ELR (cell line): ENCODE measurements at regions not wholly inside any gene's neighbourhood (a gene's known extent, or its start where the extent isn't known, plus 50 kb on each side); places are given as distances from the start of the nearest gene placed in this dataset.

Source experiments
- DNase-seq: peaks from one replicate; pipeline ENCODE4 v3.0.0-alpha.2; 2015; ENCODE audit warnings: low read depth

GRCh38 chr7:26513948-26514347 lies 222.3 kb downstream of the SNX10 start:
- no peak for DNase-seq

DNA sequence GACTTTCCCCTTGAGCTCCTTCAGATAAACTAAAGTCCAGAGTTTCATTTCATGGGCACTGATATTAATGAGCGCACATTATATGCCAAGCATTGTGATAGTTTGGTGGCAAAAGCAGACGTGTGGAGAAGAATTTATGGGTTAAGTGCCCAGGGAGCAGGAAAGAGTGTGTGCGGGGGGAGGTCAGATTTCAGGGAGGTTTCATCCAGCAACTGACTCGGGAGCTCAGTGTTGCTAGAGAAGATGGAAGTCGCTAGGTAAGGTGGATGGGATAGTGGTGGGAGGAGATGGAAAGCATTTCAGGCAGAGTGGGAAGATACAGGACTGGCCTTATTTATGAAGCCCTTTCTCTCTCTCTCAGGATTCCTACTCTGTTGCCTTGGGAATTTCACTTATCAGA lies 223.0 kb downstream of the SNX10 start:
- DNase-seq, result no peak

- DNase-seq, result no peak
Observed at GRCh38 chr7:26515314-26515842, 223.7 kb downstream of the SNX10 start.

GRCh38 chr7:26520483-26520882 lies 228.8 kb downstream of the SNX10 start:
- no peak for DNase-seq

DNA sequence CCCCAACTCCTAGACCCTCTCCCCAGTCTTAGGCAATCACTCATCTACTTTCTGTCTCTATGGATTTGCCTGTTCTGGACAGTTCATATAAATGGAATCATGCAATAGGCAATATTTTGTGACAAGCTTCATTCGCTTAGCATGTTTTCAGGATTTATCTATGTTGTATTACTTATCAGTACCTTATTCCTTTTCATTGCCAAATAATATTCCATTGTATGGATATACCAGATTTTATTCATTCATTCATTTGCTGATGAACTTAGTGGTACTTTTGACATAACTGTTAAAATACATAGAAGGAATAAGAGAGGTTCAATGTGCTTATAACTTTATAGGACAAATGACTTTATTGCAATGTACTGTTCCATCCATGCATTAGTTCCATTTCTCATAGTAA lies 231.0 kb downstream of the SNX10 start:
- no peak for DNase-seq

DNA sequence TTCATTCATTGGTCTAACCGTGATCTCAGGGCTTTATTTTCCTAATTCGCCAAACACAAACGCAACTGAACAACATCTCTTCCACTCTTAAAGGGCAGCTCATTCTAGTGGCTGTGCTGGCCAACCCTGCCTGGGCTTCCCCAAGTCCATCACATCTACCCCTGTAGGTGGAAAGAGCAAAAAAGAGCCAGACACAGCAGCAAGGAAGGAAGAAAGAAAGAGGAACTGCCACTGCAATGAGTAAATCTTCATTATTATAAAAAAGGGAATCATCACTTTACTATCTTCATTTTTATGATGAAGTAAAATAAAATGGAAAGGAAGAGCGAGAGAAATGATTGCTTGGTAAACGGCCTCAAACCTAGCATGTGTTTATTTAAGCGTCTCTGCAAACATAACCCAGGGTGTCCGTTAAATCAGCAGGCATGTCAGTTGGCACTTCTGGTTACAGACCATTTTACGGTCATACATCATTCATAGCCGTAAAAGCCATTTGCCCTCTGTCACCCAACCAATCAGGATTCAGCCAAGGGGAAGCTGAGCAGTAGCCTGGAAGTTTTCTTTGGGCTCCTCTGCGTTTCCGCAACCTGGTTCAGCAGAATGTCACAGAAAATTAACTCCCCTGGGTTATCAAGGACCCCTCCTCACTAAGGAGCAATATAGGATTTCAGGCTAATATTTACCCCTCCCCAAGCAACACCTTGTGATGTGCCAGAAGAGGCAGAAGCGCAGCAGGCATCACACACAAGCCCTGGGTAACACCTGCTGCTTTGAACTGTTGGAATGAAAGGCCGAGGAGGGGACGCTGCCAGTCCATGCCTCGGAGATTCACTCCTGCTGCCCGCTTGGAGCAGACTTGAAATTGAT lies 234.0 kb downstream of the SNX10 start:
- DNase-seq, result no peak

GRCh38 chr7:26526265-26526587 lies 234.6 kb downstream of the SNX10 start:
- DNase-seq, result no peak

DNA sequence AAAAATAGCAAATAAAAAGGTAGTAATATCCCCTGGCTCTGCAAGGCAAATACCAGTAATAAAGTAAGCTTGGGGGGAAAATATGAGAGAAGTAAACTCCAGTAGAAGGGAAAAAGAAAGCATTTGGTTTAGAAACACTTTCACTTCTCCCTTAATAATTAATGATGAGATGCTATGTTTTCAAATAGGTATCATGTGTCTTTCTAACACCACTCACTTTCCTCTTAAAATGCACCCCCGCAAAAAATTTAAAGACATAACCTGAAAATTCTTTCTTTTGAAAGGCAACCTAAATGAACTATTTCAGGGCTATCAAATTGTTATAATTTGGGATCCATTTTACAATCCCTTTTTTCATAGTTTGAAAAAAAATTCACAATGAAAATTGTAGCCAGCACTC lies 240.3 kb downstream of the SNX10 start:
- no peak for DNase-seq

GRCh38 chr7:26532471-26532870 lies 240.8 kb downstream of the SNX10 start:
- no peak for DNase-seq

- no peak for DNase-seq
Observed at GRCh38 chr7:26533217-26533616, 241.6 kb downstream of the SNX10 start.

DNA sequence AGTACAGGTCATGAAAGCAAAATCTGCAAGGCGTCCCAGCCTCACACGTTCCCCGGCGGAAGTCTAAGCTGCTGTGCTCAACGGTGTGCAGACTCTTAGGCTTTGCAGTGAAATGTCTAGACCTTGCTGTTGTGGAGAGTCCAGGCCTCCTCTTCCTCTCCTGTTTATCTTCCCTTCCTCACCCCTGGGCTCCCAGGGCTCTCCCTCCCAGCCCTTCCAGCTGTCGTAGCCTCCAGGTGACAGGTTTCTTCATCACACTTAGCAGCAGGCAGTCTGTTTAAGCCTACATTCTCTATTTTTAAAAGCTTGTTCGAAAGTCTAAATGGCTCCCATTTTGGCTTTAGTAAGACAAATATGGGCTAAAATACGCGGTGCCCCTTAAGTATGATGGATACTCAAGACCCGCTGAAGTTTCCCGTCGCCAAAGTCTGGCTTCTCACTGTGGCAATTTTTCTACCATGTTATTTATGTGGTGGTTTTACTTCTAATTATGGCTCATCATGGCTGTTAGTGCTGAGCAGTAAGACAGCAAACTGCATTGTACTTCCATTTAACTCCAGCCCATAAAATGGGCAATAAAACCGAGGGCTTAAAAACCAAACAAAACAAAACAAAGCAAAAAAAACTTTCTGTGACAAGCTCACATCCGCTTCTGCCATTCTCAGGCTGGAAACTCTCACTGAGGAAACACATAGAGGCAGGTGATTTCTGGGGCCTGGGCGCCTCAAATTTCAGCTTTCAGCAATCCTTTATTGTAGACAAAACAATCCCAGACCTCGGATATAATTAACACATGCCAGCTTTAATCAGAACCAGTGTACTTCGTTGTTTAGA lies 243.2 kb downstream of the SNX10 start:
- no peak for DNase-seq

DNA sequence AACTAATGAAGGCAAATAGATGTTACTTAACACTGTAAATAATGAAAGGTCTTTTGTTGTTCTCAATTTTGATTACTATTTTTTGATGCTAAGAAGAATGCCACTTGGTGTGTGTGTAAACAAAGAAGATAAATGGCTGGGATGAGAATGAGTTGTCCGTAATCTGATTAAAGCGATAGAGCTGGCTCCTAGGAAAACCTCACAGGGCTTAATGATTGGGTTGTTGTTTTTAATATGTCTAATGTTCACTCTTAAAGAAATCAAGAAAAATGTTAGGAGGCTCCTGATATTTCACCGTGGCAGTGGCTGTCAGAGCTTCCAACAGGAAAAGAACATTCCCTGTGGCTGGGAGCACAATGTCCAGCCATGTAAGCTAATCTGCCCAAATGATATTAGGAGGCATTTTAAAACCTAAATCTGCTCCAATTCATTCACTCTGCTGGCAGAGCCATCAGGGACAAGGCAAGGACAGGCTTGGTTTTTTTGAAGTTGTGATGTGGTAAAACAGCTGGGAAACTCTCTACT lies 243.9 kb downstream of the SNX10 start:
- DNase-seq, result no peak

DNA sequence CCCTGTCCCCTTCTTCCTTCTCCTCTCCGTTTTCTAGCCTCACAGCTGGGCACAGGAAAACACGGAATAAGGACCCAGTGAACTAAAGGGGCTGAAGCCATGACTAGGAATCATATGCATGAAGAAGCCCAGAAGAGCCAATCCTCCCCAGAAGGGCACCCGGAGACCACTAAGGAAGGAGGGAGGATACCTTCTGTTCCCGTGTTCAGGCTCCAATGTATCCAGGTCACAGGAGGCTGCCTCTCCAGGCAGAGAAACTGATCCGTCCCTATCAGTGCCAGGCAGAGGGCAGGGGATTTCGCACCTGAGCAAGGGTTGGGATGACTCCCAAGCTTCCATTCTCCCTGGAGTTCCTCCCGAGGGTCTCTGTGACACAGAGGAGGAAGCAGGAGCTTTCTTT lies 246.6 kb downstream of the SNX10 start:
- DNase-seq, result no peak

DNA sequence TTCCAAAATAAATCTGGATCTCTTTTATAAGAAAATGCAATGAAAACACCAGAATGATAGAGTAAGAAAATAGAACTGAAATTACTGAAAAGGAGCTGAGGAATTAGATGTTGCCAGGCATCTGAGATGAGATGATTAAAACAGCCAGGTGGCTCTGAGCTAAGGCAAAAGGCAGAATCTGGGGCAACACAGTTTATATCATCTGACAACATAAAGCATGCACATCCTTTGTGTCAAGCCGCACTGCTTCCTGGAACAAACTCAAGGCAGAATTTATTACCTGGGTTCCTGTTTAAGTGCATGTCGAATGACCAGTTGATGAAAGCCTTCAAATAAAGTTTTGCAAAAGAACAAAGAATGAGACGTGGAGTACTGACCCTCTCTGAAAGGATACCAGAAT lies 247.0 kb downstream of the SNX10 start:
- no peak for DNase-seq

GRCh38 chr7:26543340-26543739 lies 251.7 kb downstream of the SNX10 start:
- no peak for DNase-seq

- no peak for DNase-seq
Observed at GRCh38 chr7:26543951-26544350, 252.3 kb downstream of the SNX10 start.

DNA sequence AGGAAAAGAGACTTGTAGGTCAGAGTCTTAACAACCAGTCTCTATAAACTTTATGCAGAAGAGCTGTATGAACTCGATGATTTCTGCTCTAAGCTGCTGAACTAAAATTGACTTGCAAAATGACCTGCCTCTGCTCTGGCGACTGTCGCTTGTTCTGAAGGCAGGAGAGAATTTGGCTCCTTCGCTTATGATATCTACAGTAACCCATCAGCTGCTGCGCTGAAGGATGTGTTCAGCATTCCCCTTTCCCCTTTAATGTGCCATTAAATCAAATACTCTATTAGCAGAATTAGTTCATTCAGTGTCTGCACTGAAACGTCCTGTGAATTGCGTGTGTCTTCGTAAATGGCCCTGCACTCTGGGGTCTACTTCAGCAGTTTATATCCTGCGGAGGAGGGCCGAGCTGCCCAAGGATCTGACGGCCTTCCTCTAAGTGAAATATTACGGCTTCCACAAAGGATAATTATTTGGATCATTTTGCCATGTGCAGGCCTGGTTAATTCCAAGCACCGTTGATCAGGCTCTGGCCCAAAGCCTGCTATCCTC lies 254.9 kb downstream of the SNX10 start:
- DNase-seq, result no peak

DNA sequence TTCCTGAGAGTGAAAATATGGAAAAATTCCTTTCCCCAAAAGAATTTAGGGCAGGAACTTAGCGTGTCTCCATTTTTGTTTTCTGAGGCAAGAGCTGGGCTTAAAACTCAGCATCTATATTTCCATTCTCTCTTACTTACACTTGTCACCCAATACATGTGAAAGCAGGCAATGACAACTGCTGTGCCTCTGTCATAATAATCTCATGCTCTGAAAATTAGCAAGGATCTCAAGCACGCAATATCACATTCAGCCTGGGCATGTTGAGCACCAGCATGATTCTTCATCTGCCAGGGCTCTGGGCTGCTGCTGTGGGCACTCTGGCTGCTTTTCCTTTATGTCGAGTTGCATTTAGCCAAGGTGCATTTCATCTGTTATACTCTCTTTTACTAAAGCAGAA lies 255.5 kb downstream of the SNX10 start:
- DNase-seq, result no peak

GRCh38 chr7:26549281-26549944 lies 257.8 kb downstream of the SNX10 start:
- DNase-seq, result peak; percentile 8

- DNase-seq, result no peak
Observed at GRCh38 chr7:26550492-26550891, 258.8 kb downstream of the SNX10 start.

GRCh38 chr7:26551740-26552139 lies 260.1 kb downstream of the SNX10 start:
- DNase-seq, result no peak

- no peak for DNase-seq
Observed at GRCh38 chr7:26553128-26553527, 261.5 kb downstream of the SNX10 start.
